Trophoblast cell (in vitro differentiated cells and primary cell): ENCODE measurements at regions not wholly inside any gene's neighbourhood (a gene's known extent, or its start where the extent isn't known, plus 50 kb on each side); places are given as distances from the start of the nearest gene placed in this dataset.

ENCODE experiments used
- DNase-seq, 2 donors: peaks; one replicate each; pipeline ENCODE4 v3.0.0-alpha.2; 2016
- H2AFZ ChIP-seq: 2 replicates; pipeline ENCODE4 v1.6.1; 2013; ENCODE audit warnings: low read length, moderate library complexity, mild to moderate bottlenecking; ENCODE audit not compliant: insufficient read depth, poor library complexity
- H2AK5ac ChIP-seq: 2 replicates; pipeline ENCODE4 v1.6.1; 2013; ENCODE audit warnings: mild to moderate bottlenecking, low read length
- H2BK120ac ChIP-seq: 2 replicates; pipeline ENCODE4 v1.6.1; 2013; ENCODE audit warnings: low read length, mild to moderate bottlenecking, moderate library complexity; ENCODE audit not compliant: insufficient read depth, poor library complexity
- H2BK12ac ChIP-seq: 2 replicates; pipeline ENCODE4 v1.6.1; 2013; ENCODE audit warnings: mild to moderate bottlenecking, low read length, moderate library complexity
- H2BK5ac ChIP-seq: 2 replicates; pipeline ENCODE4 v1.6.1; 2013; ENCODE audit warnings: low read length, low read depth, moderate library complexity, mild to moderate bottlenecking; ENCODE audit not compliant: poor library complexity
- H3K14ac ChIP-seq: 2 replicates; pipeline ENCODE4 v1.6.1; 2013; ENCODE audit warnings: mild to moderate bottlenecking, low read length
- H3K18ac ChIP-seq: 2 replicates; pipeline ENCODE4 v1.6.1; 2013; ENCODE audit warnings: mild to moderate bottlenecking, low read length
- H3K23ac ChIP-seq: 2 replicates; pipeline ENCODE4 v1.6.1; 2013; ENCODE audit warnings: low read length
- H3K27ac ChIP-seq: 2 replicates; pipeline ENCODE4 v1.5.1; 2013; ENCODE audit warnings: low read depth, mild to moderate bottlenecking, inconsistent platforms, low read length, moderate library complexity
- H3K27me3 ChIP-seq: 2 replicates; pipeline ENCODE4 v1.6.1; 2013; ENCODE audit warnings: inconsistent platforms, mild to moderate bottlenecking, low read length, moderate library complexity; ENCODE audit not compliant: insufficient read depth
- H3K36me3 ChIP-seq, 2 experiments: 1 replicate in 1 of 2; 2 replicates in 1 of 2; pipeline ENCODE4 v1.6.1; 2013; ENCODE audit warnings: low read length in 2 of 2, mild to moderate bottlenecking in 2 of 2, moderate library complexity in 1 of 2; ENCODE audit not compliant: insufficient read depth in 2 of 2, control insufficient read depth in 1 of 2
- H3K4ac ChIP-seq: 2 replicates; pipeline ENCODE4 v1.6.1; 2013; ENCODE audit warnings: low read depth, mild to moderate bottlenecking, low read length, moderate library complexity
- H3K4me1 ChIP-seq, 2 experiments: 1 replicate in 1 of 2; 2 replicates in 1 of 2; pipeline ENCODE4 v1.6.1; 2013; ENCODE audit warnings: low read length in 2 of 2, mild to moderate bottlenecking in 2 of 2, moderate library complexity in 1 of 2; ENCODE audit not compliant: insufficient read depth in 2 of 2, control insufficient read depth in 1 of 2
- H3K4me2 ChIP-seq: 2 replicates; pipeline ENCODE4 v1.6.1; 2013; ENCODE audit warnings: inconsistent platforms, mild to moderate bottlenecking, low read length, moderate library complexity
- H3K4me3 ChIP-seq: 2 replicates; pipeline ENCODE4 v1.5.1; 2013; ENCODE audit warnings: mild to moderate bottlenecking, low read depth, low read length, inconsistent platforms
- H3K79me1 ChIP-seq: one replicate; pipeline ENCODE4 v1.6.1; 2013; ENCODE audit warnings: low read length
- H3K79me2 ChIP-seq: 2 replicates; pipeline ENCODE4 v1.6.1; 2013; ENCODE audit warnings: low read length, mild to moderate bottlenecking; ENCODE audit not compliant: control insufficient read depth, insufficient read depth, poor library complexity
- H3K9ac ChIP-seq: 2 replicates; pipeline ENCODE4 v1.6.1; 2013; ENCODE audit warnings: mild to moderate bottlenecking, low read length
- H3K9me3 ChIP-seq: 2 replicates; pipeline ENCODE4 v1.6.1; 2013; ENCODE audit warnings: low read depth, mild to moderate bottlenecking, control low read depth, inconsistent platforms, low read length; ENCODE audit not compliant: insufficient read depth
- H4K12ac ChIP-seq: 2 replicates; pipeline ENCODE4 v1.6.1; 2013; ENCODE audit warnings: low read depth, mild to moderate bottlenecking, low read length, moderate library complexity
- H4K8ac ChIP-seq: 2 replicates; pipeline ENCODE4 v1.6.1; 2013; ENCODE audit warnings: low read depth, mild to moderate bottlenecking, low read length, moderate library complexity
- H4K91ac ChIP-seq: one replicate; pipeline ENCODE4 v1.6.1; 2013; ENCODE audit warnings: low read depth, mild to moderate bottlenecking, low read length, moderate library complexity
- WGBS: extraction: QIAGEN DNeasy Blood & Tissue Kit; methylation state at CpG from one replicate; pipeline ENCODE4 v1.1.7; 2013; ENCODE audit warnings: missing lambda C conversion rate; ENCODE audit not compliant: insufficient read length, insufficient coverage; ENCODE audit errors: extremely low coverage; 5-methylcytosine and 5-hydroxymethylcytosine counted together

DNA sequence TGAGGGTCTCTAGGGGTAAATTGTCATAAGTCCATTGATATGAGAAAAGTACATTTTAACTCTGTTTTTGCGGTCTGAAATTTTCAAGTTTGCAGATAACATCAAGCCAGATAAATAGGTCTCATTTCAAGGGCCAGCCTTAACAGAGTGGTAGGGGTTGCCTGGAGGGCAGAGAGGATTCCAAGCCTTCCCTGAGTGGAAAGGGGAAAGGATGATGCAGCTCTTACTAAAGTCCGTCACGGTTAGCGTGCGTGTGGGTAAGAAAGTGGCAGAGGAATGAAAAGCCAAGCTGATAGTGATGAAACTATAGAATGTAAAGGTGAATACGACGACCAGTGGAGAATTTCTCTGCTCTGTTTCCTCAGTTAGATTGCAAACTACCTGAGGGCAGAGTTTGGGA lies 71.6 kb downstream of the ADRA2A start:
- H3K9me3 ChIP-seq: peaks cover 2% of the 10 kb centered on the region
- no peak overlapping the region for H3K23ac ChIP-seq
- no peak overlapping the region for H2BK120ac ChIP-seq
- no peaks in the 10 kb centered on the region for H3K79me2 ChIP-seq
- no peak overlapping the region for H4K91ac ChIP-seq
- H3K9ac ChIP-seq: no peak overlapping the region
- no peak overlapping the region for H2BK12ac ChIP-seq
- H4K12ac ChIP-seq: no peak overlapping the region
- H3K4me2 ChIP-seq: no peak overlapping the region
- no peaks in the 10 kb centered on the region for H3K27me3 ChIP-seq
- no peaks in the 10 kb centered on the region for H3K4me1 ChIP-seq
- H4K8ac ChIP-seq: no peak overlapping the region
- H3K4ac ChIP-seq: no peak overlapping the region
- peak; percentile 41 to 75 for DNase-seq
- H3K18ac ChIP-seq: no peak overlapping the region
- H2BK5ac ChIP-seq: no peak overlapping the region
- no peak overlapping the region for H3K27ac ChIP-seq
- no peak overlapping the region for H2AK5ac ChIP-seq
- H3K79me1 ChIP-seq: no peaks in the 10 kb centered on the region
- H2AFZ ChIP-seq: no peak overlapping the region
- H3K4me3 ChIP-seq: no peak overlapping the region
- no CpG with 5 or more reads among the region's 7 CpGs for WGBS
- H3K14ac ChIP-seq: no peak overlapping the region
- H3K36me3 ChIP-seq: no peaks in the 10 kb centered on the region

DNA sequence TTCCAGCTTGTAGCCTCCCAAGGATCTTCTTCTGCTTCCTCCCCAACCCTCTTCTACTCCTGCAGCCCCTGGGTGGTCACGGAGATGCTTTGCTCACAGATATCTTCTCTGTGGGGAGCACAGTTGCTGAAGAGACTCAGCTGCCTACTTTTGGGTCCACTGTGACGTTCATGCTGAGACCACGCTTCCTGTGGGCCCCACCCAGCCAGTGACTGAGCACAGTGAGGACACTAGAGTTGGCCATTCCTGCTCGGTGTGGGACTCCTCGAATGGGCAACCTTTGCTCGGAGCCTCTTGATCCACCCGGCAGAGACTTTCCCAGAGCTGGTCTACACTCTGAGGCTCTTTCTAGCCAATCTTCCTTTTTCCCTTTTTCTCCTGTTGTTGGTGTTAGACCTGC lies 73.9 kb downstream of the ADRA2A start:
- no peak overlapping the region for H2AK5ac ChIP-seq

DNA sequence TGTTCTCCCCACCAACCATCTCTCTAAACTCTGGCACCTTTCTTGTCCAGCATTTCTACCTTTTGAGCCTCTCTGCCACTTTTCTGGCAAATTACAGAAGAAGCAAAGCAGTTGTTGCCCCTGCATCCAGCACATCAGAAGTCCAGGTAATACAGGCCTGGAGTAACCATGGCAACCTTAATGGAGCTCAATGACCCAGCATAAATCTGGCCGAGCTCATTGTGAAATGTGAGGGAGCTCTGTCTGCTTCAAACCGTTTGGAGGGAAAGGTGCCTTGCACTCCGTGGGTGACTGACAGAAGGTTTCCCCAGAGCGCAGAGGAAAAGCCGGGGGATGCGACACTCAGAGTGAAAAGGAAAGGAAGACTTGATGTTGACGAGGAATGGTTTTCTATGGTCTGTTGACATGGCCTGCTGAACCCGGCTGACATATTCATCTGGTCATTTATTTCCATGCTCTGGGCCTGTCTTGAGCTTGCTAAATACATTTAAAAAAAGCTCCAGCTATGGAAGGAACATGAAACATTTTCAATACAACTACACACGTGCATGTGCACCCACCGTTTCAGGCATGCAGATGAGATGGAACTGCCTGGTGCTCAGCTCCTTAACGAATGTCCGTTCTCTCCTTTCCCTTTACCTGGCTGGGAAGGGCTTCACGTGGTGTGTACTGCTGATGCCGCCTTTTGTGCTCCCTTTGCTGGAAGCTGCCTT lies 74.9 kb downstream of the ADRA2A start:
- Histone ChIP-seq H2BK120ac (no peak overlapping the region), H3K4me1 (no peaks in the 10 kb centered on the region), H4K91ac (no peak overlapping the region), H3K27ac (no peak overlapping the region), H3K9ac (no peak overlapping the region), H3K79me1 (no peaks in the 10 kb centered on the region), H4K12ac (no peak overlapping the region), H3K27me3 (peaks cover 3% of the 10 kb centered on the region), H2BK5ac (no peak overlapping the region), H3K4me3 (no peak overlapping the region), H3K9me3 (no peaks in the 10 kb centered on the region), H3K4me2 (no peak overlapping the region), H3K23ac (no peak overlapping the region), H2BK12ac (no peak overlapping the region), H2AK5ac (no peak overlapping the region), H2AFZ (no peak overlapping the region), H3K79me2 (no peaks in the 10 kb centered on the region), H3K18ac (no peak overlapping the region), H4K8ac (no peak overlapping the region), H3K36me3 (no peaks in the 10 kb centered on the region), H3K14ac (no peak overlapping the region), H3K4ac (no peak overlapping the region)
- no CpG with 5 or more reads among the region's 14 CpGs for WGBS
- no peak for DNase-seq

More for the DNA sequence above, 73.9 kb downstream of the ADRA2A start:
- no peaks in the 10 kb centered on the region for H3K79me1 ChIP-seq
- H3K23ac ChIP-seq: no peak overlapping the region
- no peak overlapping the region for H3K4ac ChIP-seq
- no peak overlapping the region for H2BK120ac ChIP-seq
- no peaks in the 10 kb centered on the region for H3K27me3 ChIP-seq
- no peak overlapping the region for H3K4me3 ChIP-seq
- H3K9ac ChIP-seq: no peak overlapping the region
- no peaks in the 10 kb centered on the region for H3K4me1 ChIP-seq
- WGBS: no CpG with 5 or more reads among the region's 7 CpGs
- no peaks in the 10 kb centered on the region for H3K79me2 ChIP-seq
- no peak overlapping the region for H3K14ac ChIP-seq
- no peak overlapping the region for H3K4me2 ChIP-seq
- no peak overlapping the region for H3K18ac ChIP-seq
- no peak for DNase-seq
- no peak overlapping the region for H4K91ac ChIP-seq
- no peak overlapping the region for H4K8ac ChIP-seq
- no peak overlapping the region for H2BK5ac ChIP-seq
- H2AFZ ChIP-seq: no peak overlapping the region
- no peak overlapping the region for H4K12ac ChIP-seq
- H3K9me3 ChIP-seq: peaks cover 2% of the 10 kb centered on the region
- no peak overlapping the region for H2BK12ac ChIP-seq
- H3K27ac ChIP-seq: no peak overlapping the region
- H3K36me3 ChIP-seq: no peaks in the 10 kb centered on the region

DNA sequence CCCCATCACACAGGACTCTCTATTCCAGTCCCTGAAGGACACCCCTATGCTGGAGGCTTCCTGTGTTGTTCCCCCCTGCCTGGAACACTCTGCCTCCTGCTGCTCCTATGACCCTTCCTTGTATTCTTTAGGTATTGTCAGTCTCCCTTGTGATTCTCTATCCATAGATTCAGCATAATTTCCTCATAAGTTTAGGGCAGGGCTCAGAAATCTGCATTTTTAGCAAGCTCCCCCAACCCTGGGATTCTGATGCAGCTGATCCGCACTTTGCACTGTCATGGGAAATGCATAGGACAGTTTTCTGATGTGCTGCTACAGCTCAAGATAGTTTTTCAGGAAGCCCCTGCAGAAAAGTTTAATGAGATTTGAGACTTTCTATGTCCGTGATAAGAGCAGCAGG lies 79.9 kb downstream of the ADRA2A start:
- Histone ChIP-seq H3K27me3 (peaks cover 3% of the 10 kb centered on the region), H3K4me3 (no peak overlapping the region)
- WGBS: no CpG with 5 or more reads among the region's 2 CpGs

More for the DNA sequence above, 79.9 kb downstream of the ADRA2A start:
- DNase-seq: no peak
- H4K8ac ChIP-seq: no peak overlapping the region
- H3K79me1 ChIP-seq: no peaks in the 10 kb centered on the region
- no peak overlapping the region for H3K27ac ChIP-seq
- no peak overlapping the region for H2AFZ ChIP-seq
- H3K9me3 ChIP-seq: no peaks in the 10 kb centered on the region
- H3K36me3 ChIP-seq: no peaks in the 10 kb centered on the region
- no peak overlapping the region for H4K91ac ChIP-seq
- no peak overlapping the region for H3K14ac ChIP-seq
- H2AK5ac ChIP-seq: no peak overlapping the region
- H2BK120ac ChIP-seq: no peak overlapping the region
- H3K4me2 ChIP-seq: no peak overlapping the region
- no peak overlapping the region for H2BK5ac ChIP-seq
- no peak overlapping the region for H2BK12ac ChIP-seq
- H3K9ac ChIP-seq: no peak overlapping the region
- no peak overlapping the region for H3K4ac ChIP-seq
- no peak overlapping the region for H4K12ac ChIP-seq
- no peak overlapping the region for H3K18ac ChIP-seq
- no peaks in the 10 kb centered on the region for H3K79me2 ChIP-seq
- H3K4me1 ChIP-seq: no peaks in the 10 kb centered on the region
- H3K23ac ChIP-seq: no peak overlapping the region
